ENCODE measurements at regions not wholly inside any gene's neighbourhood (a gene's known extent, or its start where the extent isn't known, plus 50 kb on each side); places are given as distances from the start of the nearest gene placed in this dataset.

DNA sequence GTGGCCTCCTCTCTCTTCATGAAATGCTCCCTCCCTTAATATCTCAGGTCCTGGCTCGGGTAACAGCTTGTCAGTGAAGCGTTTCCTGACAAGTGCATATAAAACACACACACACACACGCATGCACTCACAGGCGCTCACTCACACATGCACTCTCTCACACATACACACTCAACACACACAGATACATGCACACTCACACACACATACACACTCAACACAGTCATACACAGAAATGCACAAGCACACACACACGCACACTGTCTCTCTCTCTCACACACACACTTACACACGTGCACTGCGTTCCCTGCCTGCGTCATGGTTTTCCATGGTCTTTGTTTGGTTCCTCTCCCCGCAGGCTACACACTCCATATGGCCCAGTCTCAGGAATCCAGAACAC is 344.1 kb downstream of the UQCRFS1 start:
- BruUV-seq (replicated peaks), result no TSS peak

More for the DNA sequence above, 344.1 kb downstream of the UQCRFS1 start:
- TF ChIP-seq MYC (IDR thresholded peaks at IDR 0.05; ENCODE audit: low read depth, low read length) (no peak), POLR2A (IDR thresholded peaks at IDR 0.05; ENCODE audit: low read depth, low read length) (no peak), POLR2AphosphoS5 (IDR thresholded peaks at IDR 0.05; ENCODE audit: insufficient read depth, low read depth, low read length) (no peak), CTCF (IDR thresholded peaks at IDR 0.05; ENCODE audit: extremely low read depth in 1 of 2, insufficient read depth in 1 of 2, low read depth in 1 of 2, low read length in 2 of 2) (no peak), EZH2 (IDR thresholded peaks at IDR 0.05; ENCODE audit: borderline replicate concordance, low read depth, low read length, severe bottlenecking) (no peak), GATA2 (IDR thresholded peaks at IDR 0.05; ENCODE audit: insufficient read depth, insufficient read length, low read depth, low read length) (no peak), JUN (IDR thresholded peaks at IDR 0.05; ENCODE audit: borderline replicate concordance, insufficient read depth, insufficient read length, low read depth) (no peak), FOS (IDR thresholded peaks at IDR 0.05; ENCODE audit: borderline replicate concordance, insufficient read depth, low read length) (no peak)
- TF ChIP-seq, protein P1, sequence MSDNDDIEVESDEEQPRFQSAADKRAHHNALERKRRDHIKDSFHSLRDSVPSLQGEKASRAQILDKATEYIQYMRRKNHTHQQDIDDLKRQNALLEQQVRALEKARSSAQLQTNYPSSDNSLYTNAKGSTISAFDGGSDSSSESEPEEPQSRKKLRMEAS (IDR thresholded peaks at IDR 0.05; ENCODE audit: insufficient read depth, insufficient read length), result no peak
- Histone ChIP-seq H3K9me3 (replicated peaks; ENCODE audit: control insufficient read depth, insufficient read depth, low read length) (no peaks in the 10 kb centered on the region), H2AFZ (ENCODE audit: low read depth, low read length) (no peak overlapping the region), H3K9ac (replicated peaks; ENCODE audit: extremely low read depth, insufficient read depth, low read length) (no peak overlapping the region), H3K79me2 (ENCODE audit: control insufficient read depth, insufficient read depth, low read length) (no peaks in the 10 kb centered on the region), H3K4me1 (ENCODE audit: control insufficient read depth, extremely low read depth, insufficient read depth, low read length) (no peaks in the 10 kb centered on the region), H3K9me1 (replicated peaks; ENCODE audit: control insufficient read depth, extremely low read depth, insufficient read depth, low read length) (no peaks in the 10 kb centered on the region), H3K36me3 (ENCODE audit: control insufficient read depth in 2 of 2, extremely low read depth in 1 of 2, insufficient read depth in 2 of 2, low read length in 2 of 2) (no peaks in the 10 kb centered on the region), H4K20me1 (replicated peaks; ENCODE audit: control insufficient read depth, extremely low read depth, insufficient read depth, low read length) (no peaks in the 10 kb centered on the region), H3K4me3 (replicated peaks in 1 of 3; ENCODE audit: insufficient read depth in 1 of 3, low read depth in 1 of 3, low read length in 3 of 3) (no peak overlapping the region), H3K4me2 (ENCODE audit: insufficient read depth, low read length) (no peak overlapping the region), H3K27ac (ENCODE audit: insufficient read depth, low read depth, low read length) (no peak overlapping the region), H3K27me3 (ENCODE audit: control insufficient read depth in 2 of 2, insufficient read depth in 2 of 2, low read length in 2 of 2) (no peaks in the 10 kb centered on the region)
- intact Hi-C loops (cut with micrococcal nuclease), result no loop called here
- dilution Hi-C loops (cut with MboI; ENCODE audit: extremely low pct_ligation_motif_present, low sequenced_read_pairs), result no loop called here
- DNase-seq (ENCODE audit: low read depth, low spot score) (no peak), FAIRE-seq (no peak)
- POLR2A ChIA-PET, result no interaction called here
- CTCF ChIA-PET, result no interaction called here

All from endothelial cell of umbilical vein (primary cell).